HG03045 (cell line): ENCODE measurements at regions not wholly inside any gene's neighbourhood (a gene's known extent, or its start where the extent isn't known, plus 50 kb on each side); places are given as distances from the start of the nearest gene placed in this dataset.
"Not testable (repeated sequence)": the region's sequence is repeated elsewhere in the genome, so short reads cannot be mapped to it uniquely, and the experiment has no call there.

ENCODE experiments used
- ATAC-seq: cut with Tn5 transposase; IDR thresholded peaks from one replicate; pipeline ENCODE4 v1.9.1; 2021; ENCODE audit warnings: mild to moderate bottlenecking, moderate library complexity; ENCODE audit not compliant: unreplicated experiment

DNA sequence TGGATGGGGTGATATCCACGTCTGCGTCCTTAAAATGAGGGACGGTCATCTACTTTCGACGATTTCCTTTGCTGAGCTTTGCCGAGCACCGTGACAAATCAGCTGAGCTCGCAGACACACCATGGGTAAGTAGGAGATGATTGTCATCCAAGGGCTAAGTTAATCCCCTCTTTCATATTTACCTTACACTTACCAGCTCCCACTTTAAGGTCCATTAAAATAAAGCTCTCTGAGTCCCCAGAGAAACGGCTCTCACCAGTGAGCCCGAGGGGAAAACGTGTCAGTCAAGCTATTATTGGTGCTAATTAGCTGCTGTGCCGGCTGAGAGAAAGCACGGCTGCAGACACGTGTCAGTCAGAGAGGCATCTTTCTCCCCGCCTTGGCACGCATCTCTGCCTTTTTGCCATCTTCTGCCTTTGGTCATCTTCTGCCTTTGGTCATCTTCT is 72.2 kb downstream of the CRLF2 start:
- no peak for ATAC-seq

DNA sequence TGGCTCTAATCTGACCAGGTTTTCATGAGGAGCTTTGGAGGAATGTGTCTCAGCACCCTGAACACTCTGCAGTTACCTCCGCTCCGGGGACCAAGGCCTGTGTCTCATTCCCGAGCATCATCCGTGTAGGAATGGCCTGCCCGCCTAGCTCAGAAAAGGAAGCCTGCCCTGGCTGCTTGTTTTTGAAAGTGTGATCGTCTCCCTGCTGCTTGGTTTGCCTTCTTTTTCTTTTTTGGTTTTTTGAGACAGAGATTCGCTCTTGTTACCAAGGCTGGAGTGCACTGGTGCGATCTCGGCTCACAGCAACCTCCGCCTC is 73.3 kb downstream of the CRLF2 start:
- no peak for ATAC-seq

DNA sequence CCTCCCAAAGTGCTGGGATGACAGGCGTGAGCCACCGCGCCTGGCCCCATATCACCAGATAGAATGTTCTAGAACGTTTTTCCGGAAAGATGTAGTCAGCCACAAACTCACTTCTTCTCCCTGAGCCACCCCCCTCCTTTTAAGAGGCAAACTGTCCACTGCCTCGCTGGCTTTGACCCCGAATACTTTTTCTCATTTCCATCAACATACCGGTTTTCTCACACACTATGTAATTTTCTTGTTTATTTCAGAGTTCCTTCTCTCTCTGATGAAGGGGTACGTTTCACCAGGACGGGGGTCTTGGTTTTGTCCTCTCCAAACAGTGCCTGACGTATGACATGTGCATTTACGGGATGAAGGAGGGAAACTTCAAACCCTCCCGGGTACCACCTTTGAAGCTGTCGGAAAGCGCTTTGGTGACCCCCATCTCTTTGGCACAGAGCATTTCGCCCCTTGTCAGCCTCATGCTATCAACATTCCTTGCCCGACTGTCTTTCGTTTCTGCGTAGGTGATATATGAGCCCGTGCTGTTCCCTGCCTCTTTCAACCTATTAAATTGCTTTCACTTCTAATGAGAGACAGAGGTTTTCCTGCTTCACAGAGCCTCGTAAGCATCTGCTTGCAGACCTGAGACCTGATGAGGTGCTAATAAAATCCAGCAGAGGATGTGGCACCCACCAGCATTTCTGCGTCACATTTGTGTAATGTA is 73.8 kb downstream of the CRLF2 start:
- ATAC-seq, result no peak

DNA sequence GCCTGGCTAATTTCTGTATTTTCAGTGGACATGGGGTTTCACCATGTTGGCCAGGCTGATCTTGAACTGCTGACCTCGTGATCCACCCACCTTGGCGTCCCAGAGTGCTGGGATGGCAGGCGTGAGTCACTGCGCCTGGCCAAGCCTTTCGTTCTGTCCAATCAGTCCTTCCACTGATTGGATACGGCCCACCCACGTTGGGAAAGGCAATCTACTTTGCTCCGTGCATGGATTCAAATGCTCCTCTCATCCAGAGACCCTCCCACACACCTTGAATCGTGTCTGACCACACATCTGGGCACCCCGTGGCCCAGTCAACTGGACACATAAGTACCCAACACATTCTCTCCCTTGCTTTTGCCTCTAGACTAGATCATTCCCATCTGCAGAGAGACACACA is 74.9 kb downstream of the CRLF2 start:
- no peak for ATAC-seq

DNA sequence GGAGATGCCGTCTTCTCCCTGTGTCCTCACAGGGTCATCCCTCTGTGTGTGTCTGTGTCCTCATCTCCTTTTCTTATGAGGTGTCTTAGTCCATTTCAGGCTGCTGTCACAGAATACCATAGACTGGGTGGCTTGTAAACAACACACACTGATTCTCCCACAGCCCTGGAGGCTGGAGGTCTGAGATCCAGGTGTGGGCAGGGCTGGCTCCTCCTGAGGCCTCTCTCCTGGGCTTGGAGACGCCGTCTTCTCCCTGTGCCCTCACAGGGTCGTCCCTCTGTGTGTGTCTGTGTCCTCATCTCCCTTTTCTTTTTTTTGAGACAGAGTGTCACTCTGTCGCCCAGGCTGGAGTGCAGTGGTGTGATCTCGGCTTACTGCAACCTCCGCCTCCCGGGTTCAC is 75.9 kb downstream of the CRLF2 start:
- ATAC-seq, result not testable (repeated sequence)

DNA sequence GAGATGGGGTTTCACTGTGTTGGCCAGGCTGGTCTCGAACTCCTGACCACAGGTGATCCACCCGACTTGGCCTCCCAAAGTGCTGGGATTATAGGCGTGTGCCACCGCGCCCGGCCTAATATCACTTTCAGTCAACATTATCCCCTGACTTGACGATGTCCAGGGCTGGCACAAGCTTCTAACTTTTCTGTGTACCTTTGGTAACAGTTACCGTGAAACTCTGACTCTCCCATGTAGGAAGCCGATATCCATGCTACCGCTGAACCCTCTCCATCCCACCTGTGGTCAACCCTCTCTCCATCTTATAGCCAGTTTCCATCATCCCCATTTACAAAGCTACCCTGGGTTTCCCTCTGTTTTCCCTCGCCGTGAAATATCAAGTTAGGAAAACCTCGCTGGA is 77.5 kb downstream of the CRLF2 start:
- ATAC-seq, result no peak

DNA sequence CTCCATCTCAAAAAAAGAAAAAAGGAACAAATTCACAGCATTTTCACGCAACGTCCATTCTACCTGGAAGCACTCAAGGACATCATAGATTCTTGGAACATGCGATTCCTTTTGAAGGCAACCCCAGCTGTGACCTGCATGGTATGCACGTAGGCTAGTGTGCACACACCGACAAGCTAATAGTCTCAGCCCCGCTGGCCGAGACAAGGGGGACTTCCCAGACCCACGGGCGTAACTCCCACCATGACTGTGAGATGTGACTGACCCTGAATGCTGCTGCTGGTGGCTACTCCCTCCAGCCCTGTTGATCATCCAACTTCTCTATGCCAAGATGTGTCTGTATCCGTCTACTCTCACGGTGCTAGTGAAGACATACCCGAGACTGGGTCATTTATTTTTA is 78.3 kb downstream of the CRLF2 start:
- ATAC-seq, result no peak

DNA sequence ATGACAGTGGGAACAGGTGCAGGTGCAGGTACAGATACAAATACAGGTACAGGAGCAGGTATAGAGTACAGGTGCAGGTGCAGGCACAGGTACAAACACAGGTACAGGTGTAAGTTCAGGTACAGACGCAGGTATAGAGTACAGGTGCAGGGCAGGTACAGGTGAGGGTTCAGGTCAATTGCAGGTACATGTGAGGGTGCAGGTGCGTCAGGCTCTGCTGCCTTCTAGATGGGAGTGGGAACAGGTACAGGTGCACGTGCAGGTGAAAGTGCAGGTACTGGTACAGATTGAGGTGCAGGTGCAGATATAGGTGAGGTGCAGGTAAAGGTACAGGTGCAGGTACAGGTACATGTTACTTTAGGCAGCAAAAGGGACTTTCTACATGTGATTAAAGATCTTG is 85.7 kb downstream of the CRLF2 start:
- ATAC-seq, result no peak

DNA sequence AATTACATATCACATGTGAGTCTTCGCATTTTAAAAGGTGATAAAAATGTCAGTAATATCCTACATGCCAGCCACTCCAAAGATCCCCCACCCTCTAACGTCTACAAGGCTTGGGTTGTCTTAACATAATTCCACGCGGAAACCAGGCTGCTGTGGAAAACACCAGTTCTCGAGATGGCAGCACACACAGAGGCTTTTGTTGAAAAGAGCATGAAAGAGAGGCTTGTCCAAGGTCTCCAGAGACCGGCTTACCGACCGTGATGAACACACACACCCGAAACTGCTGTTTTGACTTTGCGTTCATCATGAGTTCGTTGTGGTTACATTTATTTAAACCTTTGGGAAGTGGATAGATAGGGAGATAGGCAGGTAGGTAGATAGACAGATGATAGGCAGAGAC is 87.9 kb downstream of the CRLF2 start:
- ATAC-seq, result no peak

DNA sequence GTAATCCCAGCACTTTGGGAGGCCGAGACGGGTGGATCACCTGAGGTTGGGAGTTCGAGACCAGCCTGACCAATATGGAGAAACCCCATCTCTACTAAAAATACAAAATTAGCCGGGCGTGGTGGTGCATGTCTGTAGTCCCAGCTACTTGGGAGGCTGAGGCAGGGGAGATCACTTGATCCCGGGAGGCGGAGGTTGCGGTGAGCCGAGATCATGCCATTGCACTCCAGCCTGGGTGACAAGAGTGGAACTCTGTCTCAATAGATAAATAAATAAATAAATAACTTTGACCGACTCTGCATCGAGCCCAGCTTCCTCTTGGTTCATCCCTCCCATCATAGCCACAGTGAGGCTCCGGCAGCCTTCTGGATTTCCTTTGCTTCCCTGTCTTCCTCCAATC is 89.6 kb downstream of the CRLF2 start:
- not testable (repeated sequence) for ATAC-seq

DNA sequence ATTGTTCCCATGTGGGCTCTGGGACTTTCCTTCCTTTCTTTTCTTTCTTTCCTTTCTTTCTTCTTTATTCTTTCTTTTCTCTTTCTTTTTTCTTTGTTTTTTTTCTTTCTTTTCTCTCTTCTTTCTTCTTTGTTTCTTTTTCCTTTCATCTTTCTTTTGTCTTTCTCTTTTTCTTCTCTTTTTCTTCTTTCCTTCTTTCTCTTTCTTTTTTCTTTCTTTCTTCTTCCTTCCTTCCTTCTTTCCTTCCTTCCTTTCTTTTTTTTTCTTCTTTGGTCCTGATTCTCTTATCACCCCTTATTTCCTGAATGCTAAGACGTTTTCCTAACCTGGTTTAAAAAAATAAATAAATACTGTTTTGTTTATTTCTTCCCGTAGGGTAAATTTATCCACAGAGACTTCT is 93.2 kb downstream of the CRLF2 start:
- no peak for ATAC-seq

DNA sequence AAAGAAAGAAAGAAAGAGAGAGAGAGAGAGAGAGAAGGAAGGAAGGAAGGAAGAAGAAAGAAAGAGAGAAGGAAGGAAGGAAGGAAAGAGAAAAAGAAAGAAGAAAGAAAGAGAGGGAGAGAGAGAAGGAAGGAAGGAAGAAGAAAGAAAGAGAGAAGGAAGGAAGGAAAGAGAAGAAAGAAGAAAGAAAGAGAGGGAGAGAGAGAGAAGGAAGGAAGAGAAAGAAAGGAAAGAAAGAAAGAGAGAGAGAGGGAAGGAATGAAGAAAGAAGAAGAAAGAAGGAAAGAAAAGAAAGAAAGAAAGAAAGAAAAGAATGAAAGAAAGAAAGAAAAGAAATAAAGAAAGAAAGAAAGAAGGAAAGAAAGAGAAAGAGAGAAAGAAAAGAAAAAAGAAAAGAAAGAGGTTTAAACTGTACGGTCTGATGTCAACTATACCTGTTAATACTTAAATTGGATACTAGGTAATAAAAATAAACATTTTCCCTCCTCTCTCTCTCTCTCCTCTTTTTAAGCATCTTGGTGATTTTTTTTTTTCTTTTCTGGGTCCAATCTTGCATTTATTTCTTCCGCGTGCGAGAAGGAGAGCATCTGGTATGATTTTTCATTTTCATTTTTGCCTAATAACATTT is 93.8 kb downstream of the CRLF2 start:
- no peak for ATAC-seq

DNA sequence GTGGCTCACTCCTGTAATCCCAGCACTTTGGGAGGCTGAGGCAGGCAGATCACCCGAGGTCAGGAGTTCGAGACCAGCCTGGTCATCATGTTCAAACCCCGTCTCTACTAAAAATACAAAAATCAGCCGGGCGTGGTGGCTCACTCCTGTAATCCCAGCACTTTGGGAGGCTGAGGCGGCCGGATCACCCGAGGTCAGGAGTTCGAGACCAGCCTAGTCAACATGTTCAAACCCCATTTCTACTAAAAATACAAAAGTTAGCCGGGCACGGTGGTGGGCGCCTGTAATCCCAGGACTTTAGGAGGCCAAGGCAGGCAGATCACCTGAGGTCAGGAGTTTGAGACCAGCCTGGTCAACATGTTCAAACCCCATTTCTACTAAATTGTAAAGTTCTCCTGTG is 97.0 kb downstream of the CRLF2 start:
- ATAC-seq, result not testable (repeated sequence)

DNA sequence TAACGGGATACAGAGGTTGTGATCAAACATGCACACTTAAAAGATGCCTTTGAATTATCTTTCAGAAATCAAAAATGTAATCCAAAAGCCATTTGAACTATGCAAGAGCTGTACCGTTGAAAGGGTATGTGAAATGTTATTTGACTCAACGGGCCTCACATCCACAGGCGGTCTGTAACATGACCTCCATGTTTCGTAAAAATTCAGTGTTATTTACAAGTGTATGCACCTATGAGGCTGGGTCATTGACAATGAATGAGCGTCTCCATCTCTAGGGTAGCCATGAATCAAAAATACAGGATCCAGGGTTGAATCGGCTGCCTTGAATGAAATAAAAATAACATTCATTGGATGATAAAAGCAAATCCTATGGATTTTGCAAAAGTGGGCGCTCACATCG is 100.1 kb downstream of the CRLF2 start:
- ATAC-seq, result no peak

DNA sequence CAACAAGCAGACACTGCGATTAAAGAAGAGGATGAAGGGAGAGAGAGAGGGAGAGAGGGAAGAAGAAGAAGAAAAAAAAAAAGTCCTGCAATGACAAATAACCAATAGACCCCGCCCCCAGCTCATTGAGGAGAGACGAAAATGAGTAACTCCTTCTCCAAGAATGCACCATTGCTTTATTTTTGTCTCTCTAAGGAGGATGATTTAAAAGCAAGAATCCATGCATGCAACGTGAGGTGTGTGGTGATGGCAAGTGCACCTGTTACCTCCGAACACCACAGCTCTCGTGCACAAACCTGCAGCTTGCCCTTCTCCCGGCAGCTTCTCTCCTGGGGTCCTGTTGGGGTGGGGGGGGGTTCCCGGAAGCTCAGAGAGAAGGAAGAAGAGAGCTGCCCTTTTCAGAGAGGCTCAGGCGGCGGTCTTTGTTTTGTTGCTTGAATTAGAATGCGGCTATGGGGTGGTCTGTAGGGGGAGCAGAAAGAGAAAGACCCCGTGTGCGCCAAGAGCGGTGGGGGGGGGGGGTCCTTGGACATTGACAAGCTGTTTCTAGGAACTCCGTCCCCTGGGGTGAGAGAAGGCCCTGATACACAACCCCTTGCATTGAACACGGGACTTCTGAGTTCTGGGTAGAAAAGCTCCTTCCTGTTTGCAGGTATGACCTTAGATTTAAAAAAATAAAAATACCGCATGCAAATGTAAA is 100.7 kb downstream of the CRLF2 start:
- no peak for ATAC-seq

DNA sequence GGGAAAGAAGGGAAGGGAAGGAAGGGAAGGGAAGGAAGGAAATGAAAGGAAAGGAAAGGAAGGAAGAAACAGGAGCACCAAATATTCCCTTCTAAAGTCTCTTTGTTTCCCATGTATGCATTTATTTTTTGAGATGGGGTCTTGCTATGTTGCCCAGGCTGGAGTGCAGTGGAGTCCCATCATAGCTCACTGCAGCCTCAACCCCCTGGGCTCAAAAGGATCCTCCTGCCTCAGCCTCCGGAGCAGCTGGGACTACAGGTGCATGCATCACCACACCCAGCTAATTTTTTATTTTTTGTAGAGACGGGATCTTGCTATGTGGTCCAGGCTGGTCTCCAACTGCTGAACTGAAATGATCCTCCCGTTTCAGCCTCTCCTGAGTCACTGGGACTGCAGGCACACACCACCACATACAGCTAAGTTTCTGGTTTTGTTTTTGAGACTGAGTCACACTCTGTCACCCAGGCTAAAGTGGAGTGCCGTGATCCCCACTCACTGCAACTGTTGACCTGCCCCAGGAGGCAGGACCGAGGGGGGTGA is 102.8 kb downstream of the CRLF2 start:
- no peak for ATAC-seq

DNA sequence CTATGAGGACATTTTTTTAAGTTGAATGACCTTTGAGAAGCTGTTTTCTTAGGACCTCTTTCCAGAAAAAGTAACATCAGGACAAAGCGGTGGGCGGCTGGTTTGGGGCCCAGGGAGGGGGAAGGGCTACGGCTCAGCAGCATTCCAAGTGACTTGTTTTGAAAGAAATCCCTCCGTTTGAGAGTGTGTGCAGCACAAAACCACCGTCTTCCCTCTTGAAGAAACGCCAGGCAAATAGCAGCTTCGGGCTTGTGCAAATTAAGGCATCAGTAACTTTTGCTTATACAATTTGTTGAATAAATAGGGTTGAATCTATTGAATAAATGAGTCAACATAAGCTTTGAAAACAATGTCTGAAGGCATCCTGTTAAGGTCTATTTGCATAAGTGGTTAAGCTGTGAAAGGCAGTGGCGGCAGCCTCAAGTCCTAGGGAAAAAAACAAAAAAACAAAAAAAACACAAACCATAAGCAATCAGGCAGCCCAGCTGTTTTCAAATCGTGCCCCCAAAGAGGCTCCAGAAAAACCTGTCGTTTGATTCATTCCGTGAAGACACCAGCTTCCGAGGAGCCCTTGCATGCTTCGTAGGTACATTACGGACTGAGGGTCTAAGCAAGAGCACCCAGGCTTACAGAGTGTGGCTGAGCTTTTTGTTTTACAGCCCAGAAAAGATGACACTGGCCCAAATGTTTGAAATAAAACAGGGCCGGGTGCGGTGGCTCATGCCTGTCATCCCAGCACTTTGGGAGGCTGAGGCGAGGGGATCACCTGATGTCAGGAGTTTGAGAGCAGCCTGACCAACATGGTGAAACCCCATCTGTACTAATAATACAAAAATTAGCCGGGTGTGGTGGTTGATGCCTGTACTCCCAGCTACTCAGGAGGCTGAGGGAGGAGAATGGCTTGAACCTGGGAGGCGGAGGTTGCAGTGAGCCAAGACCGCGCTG is 103.7 kb downstream of the CRLF2 start:
- ATAC-seq, result no peak

DNA sequence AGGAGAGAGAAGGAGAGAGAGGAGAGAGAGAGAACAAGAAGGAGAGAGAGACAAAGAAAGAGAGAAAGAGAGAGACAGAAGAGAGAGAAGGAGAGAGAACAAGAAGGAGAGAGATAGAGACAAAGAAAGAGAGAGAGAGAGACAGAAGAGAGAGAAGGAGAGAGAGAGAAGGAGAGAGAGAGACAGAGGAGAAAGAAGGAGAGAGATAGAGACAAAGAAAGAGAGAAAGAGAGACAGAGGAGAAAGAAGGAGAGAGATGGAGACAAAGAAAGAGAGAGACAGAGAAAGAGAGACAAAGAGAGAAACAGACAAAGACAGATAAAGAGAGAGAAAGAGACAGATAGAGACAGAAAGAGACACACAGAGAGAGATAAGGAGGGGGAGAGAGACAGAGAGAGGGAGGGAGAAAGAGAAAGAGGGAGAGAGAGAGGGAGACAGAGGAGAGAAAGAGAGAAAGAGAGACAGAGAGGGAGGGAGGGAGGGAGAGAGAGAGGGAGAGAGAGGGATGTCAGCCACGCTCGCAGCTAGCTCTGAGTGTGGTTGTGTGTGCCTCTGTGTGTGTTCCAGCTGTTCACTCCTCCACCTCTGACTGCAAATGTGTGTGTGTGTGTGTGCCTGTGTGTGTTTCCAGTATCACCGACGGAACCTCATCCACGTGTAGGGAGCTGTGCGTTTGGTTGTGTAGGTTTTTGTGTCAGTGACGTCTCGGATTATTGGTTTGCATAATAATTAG is 105.8 kb downstream of the CRLF2 start:
- ATAC-seq, result no peak

DNA sequence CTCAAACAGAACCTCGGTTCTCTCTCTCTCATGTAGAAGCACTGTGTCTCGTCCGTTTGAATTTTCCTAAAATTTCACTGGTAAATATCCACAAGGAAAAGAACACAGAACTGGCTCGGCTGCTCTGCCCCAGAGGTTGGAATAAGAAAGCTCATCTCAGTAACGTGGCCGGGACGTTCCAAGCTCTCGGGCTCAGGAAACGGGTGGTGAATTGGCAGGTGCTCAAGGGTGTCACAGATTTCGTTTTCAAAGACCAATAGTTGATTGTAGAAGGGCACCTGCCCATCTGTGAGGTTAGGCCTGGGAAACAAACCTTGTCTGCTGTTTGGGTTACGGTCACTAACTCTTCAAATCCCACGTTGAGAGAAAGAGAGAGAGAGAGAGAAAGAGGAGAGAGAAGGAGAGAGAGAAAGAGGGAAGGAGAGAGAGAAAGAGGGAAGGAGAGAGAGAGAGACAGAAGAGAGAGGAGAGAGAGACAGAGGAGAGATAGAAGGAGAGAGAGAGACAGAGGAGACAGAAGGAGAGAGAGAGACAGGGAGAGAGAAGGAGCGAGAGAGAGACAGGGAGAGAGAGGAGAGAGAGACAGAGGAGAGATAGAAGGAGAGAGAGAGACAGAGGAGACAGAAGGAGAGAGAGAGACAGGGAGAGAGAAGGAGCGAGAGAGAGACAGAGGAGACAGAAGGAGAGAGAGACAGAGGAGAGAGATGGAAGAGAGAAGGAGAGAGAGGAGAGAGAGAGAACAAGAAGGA is 106.6 kb downstream of the CRLF2 start:
- no peak for ATAC-seq

DNA sequence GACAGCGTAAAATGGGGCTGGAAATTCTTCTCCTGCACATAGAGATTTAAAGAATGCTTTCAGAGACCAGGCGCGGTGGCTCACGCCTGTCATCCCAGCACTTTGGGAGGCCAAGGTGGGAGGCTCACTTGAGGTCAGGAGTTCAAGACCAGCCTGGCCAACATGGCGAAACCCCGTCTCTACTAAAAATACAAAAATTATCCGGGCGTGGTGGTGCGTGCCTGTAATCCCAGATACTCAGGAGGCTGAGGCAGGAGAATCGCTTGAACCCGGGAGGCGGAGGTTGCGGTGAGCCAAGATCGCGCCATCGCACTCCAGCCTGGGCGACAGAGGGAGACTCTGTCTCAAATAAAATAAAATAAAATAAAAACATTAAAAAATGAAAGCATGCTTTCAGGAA is 107.4 kb downstream of the CRLF2 start:
- not testable (repeated sequence) for ATAC-seq
